ENCODE measurements at regions not wholly inside any gene's neighbourhood (a gene's known extent, or its start where the extent isn't known, plus 50 kb on each side); places are given as distances from the start of the nearest gene placed in this dataset.
"Not testable (repeated sequence)": the region's sequence is repeated elsewhere in the genome, so short reads cannot be mapped to it uniquely, and the experiment has no call there.

GRCh38 chr4:57789666-57790065 is 679.5 kb upstream of the IGFBP7 start:
- DNase-seq, result no peak

- DNase-seq, result no peak
Observed at GRCh38 chr4:57777876-57778275, 667.7 kb upstream of the IGFBP7 start.

- no peak for DNase-seq
Observed at GRCh38 chr4:57774681-57775080, 664.5 kb upstream of the IGFBP7 start.

- no peak for DNase-seq
Observed at GRCh38 chr4:57774171-57774570, 664.0 kb upstream of the IGFBP7 start.

- no peak for DNase-seq
Observed at GRCh38 chr4:57766341-57766740, 656.2 kb upstream of the IGFBP7 start.

- DNase-seq, result no peak
Observed at GRCh38 chr4:57764856-57765255, 654.7 kb upstream of the IGFBP7 start.

GRCh38 chr4:57763070-57763469 is 652.9 kb upstream of the IGFBP7 start:
- DNase-seq, result no peak

- no peak for DNase-seq
Observed at GRCh38 chr4:57740625-57741190, 630.5 kb upstream of the IGFBP7 start.

GRCh38 chr4:57736781-57737180 is 626.6 kb upstream of the IGFBP7 start:
- no peak for DNase-seq

GRCh38 chr4:57734104-57734670 is 624.0 kb upstream of the IGFBP7 start:
- DNase-seq, result no peak

- DNase-seq, result not testable (repeated sequence)
Observed at GRCh38 chr4:57729775-57730570, 619.8 kb upstream of the IGFBP7 start.

GRCh38 chr4:57726154-57726553 is 616.0 kb upstream of the IGFBP7 start:
- no peak for DNase-seq

GRCh38 chr4:57719456-57719855 is 609.3 kb upstream of the IGFBP7 start:
- DNase-seq, result no peak

- DNase-seq, result not testable (repeated sequence)
Observed at GRCh38 chr4:57714313-57714712, 604.1 kb upstream of the IGFBP7 start.

GRCh38 chr4:57710053-57710452 is 599.9 kb upstream of the IGFBP7 start:
- DNase-seq, result no peak

- no peak for DNase-seq
Observed at GRCh38 chr4:57691370-57691769, 581.2 kb upstream of the IGFBP7 start.

GRCh38 chr4:57689693-57690205 is 579.6 kb upstream of the IGFBP7 start:
- DNase-seq, result no peak

GRCh38 chr4:57682275-57682674 is 572.1 kb upstream of the IGFBP7 start:
- DNase-seq, result no peak

GRCh38 chr4:57679969-57680368 is 569.8 kb upstream of the IGFBP7 start:
- DNase-seq, result no peak

- no peak for DNase-seq
Observed at GRCh38 chr4:57676394-57676793, 566.2 kb upstream of the IGFBP7 start.

GRCh38 chr4:57672846-57673433 is 562.8 kb upstream of the IGFBP7 start:
- no peak for DNase-seq

- no peak for DNase-seq
Observed at GRCh38 chr4:57668621-57669020, 558.4 kb upstream of the IGFBP7 start.

- no peak for DNase-seq
Observed at GRCh38 chr4:57665806-57666205, 555.6 kb upstream of the IGFBP7 start.
